Endometrium (tissue), 2 donors: ENCODE measurements at regions not wholly inside any gene's neighbourhood (a gene's known extent, or its start where the extent isn't known, plus 50 kb on each side); places are given as distances from the start of the nearest gene placed in this dataset.
"Not testable (repeated sequence)": the region's sequence is repeated elsewhere in the genome, so short reads cannot be mapped to it uniquely, and the experiment has no call there.

ENCODE experiments used
- FAIRE-seq: peaks from 2 replicates; lab custom pipeline; 2012; peaks lifted over from hg19 to GRCh38; lab: Jason Lieb, UNC
- donor health status: control.
- donor health status: control.

GRCh38 chr18:10142056-10142455, 228.2 kb downstream of the VAPA start:
- FAIRE-seq, result no peak

GRCh38 chr18:10142496-10143160, 228.8 kb downstream of the VAPA start:
- FAIRE-seq, result no peak

DNA sequence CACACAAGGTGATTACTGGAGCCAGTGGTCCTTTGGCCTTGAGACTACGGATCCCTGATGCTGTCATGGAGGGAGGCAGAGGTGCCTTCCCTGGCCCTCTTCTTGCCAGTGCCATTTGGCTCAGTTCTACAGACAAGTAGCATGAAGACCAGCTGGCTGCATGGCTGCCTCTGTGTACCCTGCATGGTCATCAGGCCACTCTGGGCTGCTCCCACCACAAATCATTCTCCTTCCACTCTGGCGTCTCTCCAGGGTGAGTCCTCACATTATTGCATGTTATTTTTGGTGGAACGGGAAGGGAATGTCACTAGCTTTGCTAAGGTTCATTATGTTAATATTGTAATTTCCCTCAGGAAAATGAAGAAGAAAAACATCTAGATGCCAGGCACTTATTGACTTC, 229.8 kb downstream of the VAPA start:
- no peak for FAIRE-seq

DNA sequence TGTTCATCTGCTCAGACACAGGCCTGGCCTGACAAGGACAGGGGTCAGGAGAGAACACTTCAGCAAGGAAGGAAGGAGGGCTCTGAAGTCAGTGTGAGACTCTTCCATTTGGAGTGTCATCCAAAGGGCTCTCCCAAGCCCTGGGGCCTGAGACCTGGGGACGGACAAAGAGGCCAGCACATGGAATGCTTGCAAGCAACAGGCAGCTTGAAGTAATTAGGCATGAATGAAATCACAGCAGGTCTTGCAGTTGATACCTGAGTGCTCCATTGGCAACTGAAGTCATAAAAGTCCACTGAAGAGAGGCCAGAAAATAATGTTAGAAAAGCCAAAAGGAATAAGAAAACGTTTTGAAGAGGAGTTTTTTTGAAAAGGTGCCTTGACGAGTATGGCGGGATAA, 231.7 kb downstream of the VAPA start:
- FAIRE-seq, result no peak

DNA sequence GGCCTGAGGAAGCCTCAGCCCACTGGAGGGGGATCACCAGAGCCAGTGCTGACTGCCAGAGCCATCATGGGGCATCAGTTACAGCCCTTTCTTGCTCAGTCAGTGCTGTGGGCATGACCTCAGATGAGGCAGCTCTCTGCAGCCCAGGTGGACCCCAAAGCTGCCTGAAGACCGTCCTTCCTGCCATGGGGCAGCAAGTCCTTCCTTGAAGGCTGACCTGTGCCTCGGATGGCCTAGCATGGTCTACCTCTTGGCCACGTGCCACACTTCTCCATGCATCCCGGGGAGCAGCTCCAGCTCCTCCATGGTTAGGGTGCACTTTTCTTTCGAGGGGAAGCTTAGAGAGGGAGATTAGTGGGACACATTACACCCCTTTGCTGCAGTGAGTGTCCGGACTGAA, 233.4 kb downstream of the VAPA start:
- no peak for FAIRE-seq

DNA sequence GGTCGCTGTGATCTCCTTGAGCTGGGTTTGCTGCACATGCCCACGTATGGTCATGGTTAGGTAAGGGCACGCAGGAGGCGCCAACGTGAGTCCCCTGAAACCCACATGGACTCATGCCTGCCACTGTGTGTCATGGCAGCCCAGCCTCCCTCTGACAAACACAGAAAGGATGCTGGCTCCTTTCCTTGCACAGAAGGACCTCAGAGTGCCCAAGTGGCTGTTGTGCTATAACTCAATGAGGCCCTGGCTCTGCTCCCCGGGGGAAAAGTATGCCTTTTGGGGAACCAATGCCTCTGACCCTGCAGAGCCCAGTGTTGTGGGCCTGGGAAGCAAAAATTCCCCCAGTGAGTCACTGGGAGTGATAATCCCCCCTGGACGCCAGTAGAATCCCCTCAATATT, 233.9 kb downstream of the VAPA start:
- FAIRE-seq, result no peak

DNA sequence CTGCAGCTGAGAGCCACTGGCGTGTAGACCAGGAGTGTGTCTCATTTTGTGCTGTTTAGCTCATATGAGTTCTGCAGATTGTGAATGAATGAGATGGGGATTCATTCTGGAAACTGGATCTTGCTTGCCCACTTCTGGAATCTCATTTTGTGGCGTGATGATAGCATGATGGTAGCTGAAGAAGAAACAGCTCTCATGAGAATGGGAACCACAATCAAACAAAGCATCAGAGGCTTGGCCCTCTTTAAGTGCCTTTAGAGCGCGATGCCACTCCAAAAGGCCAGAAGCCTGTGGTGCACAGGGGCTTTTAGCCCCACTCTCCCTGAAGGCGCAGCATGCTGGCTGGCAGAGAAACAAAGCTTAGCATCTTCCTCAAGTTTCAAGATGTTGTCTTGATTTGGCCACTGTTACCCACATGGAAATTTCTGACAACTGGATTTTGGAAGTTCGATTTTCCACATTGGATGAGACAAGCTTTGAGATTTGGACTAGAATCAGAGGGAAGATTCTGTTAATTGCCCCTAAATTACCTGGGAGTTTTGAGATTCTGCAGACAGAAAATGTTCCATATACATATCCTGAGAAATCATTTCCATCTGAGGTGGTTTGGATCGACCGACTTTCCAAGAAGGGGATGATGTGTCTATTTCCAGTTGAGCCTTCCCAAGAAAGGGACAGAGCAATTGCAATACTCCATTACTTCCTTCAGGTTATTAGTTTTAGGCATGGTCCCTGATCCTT, 234.5 kb downstream of the VAPA start:
- FAIRE-seq, result no peak

DNA sequence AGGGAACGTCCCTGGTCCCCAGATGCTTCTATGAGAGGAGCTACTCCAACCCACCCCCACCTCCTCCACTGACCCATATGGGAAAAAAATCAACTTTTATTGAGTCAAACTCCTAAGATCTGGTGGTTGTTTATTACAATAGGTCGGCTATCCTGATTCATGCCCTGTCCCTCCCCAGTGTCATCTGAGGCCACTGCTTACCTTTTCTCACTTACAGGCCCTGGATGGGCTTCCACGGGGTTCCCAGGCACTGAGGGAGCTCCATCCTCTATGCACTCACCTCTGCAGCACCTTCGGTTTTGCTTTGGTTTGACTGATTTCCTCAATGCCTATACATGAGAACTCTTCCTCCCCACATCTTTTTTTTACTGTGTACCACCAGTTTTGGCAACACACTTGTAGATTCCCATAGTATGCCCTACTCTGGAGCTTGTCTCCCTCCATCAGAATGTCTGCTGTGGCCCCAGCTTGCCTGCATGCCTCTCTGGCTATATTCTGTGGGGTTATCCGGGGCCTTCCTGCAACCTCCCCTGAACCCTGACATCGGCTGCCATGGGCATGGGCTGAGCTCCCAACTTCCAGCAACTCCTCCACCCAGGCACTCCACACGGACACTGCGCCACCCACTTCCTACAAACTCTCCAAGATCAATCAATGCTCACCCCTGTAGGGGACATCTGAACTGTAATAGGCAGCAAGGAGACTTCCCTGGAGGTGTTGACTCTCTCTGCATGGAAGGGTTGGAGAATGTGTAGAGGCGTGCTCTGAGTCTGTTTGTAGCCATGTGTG, 236.1 kb downstream of the VAPA start:
- no peak for FAIRE-seq

GRCh38 chr18:10150576-10150975, 236.8 kb downstream of the VAPA start:
- not testable (repeated sequence) for FAIRE-seq

- FAIRE-seq, result no peak
Measured at GRCh38 chr18:10152475-10152874, 238.7 kb downstream of the VAPA start.

DNA sequence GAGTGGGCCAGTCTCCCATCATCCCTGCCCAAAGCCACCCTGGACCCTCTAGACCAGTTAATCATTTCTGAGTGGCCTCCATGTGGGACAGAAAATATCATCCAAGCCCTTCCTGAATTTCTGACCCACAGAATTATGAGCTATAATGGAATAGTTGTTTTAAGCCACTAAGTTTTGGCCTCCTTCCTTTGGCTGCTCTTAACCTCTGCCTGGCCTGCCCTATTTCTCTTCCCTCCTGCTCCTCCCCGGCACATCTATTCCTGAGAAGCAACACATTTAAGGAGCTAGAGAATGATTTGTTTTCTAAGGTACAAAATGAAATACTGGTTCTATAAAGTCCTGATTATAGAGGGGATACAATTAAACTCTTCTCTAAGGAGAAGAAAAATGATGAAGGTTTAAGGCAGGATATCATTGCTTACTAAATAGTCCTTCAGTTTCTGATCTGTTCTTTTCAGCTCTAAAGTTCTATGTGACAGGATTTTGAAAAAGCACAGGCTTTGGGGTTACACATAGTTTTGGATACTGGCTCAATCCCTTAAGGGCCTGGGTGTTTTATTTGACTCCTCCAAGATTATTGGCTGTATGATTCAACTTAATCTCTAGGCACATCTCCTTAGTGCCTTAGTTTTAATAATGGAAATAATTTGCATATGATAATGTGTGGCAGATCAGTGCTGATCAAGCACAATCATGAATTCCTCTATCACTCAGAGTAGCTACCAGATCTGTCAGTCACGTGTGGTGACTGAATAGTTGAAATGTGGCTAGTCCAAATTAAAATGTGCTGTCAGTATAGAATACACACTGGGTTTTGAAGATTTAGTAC, 240.3 kb downstream of the VAPA start:
- no peak for FAIRE-seq

DNA sequence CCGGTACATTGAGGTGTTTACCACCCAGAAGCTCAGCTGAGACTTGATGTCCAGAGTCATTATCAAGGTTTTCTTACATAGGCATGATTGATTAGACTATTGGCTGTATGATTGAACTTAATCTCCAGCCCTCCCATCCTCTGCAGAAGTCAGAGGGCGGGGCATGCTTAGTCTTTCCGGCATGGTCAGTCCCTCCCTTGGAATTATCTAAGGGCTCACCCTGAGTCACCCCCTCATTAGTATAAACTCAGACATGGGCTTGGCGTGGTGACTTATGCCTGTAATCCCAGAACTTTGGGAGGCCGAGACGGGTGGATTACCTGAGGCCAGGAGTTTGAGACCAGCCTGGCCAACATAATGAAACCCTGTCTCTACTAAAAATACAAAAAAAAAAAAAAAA, 243.9 kb downstream of the VAPA start:
- FAIRE-seq, result no peak

- no peak for FAIRE-seq
Measured at GRCh38 chr18:10160251-10160650, 246.4 kb downstream of the VAPA start.

DNA sequence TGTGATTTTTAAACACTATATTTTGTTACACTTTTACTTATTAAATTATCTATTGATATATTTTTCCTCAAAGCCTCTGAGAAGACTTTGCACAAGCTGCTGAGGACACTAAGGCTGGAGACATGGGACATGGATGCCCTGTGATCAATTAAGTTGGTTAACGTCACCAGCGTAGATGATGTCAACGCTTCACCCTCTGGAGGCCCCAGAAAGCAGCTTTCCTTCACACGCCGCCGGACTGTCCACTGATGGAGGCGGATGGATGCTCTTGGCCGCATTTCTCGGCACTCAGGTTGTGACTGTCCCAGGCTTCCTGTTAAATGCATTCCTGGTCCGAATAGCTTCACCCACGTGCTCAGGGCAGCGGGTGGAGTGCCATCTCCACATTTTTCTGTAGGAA, 247.5 kb downstream of the VAPA start:
- FAIRE-seq, result no peak

GRCh38 chr18:10162340-10162739, 248.5 kb downstream of the VAPA start:
- no peak for FAIRE-seq

- FAIRE-seq, result no peak
Measured at GRCh38 chr18:10164271-10165071, 250.7 kb downstream of the VAPA start.

- FAIRE-seq, result no peak
Measured at GRCh38 chr18:10166164-10166807, 252.5 kb downstream of the VAPA start.

DNA sequence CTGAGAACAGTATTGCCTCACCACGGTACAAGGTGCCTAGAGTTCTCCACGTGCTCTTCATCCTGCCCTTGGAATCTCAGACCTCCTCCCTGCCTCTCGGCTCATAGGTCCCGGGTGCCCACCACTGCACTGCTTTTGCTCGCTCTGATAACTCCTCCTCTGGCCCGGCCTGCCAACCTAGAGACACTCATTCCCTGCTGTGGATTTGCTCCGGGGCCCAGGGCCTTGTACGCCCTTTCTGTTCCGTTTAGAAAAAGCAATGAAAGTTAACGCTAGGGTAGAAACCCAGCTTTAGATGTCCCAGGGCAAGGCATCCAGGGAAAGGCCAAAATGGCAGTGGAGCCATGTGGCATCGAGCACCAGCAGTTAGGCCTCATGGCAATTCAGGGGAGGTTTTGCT, 253.9 kb downstream of the VAPA start:
- FAIRE-seq, result no peak

DNA sequence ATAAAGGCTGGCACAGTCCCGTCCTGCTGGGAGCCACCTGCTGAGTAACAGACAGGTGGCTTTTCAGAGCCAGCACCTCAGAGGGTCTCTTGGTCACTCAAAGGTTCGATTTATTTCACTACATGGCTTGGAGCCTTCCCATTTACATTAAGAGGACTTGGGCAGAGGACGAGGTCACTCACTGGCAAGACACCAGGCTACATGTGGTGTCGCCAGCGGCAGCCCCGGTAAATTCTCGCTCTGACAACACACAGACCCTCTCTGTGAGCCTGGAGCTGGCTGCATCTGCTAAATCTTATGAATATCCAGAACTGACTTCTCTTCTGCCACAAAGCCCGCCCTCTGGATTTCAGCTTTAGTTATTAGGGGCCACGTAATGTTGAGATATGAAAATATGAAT, 254.7 kb downstream of the VAPA start:
- no peak for FAIRE-seq

DNA sequence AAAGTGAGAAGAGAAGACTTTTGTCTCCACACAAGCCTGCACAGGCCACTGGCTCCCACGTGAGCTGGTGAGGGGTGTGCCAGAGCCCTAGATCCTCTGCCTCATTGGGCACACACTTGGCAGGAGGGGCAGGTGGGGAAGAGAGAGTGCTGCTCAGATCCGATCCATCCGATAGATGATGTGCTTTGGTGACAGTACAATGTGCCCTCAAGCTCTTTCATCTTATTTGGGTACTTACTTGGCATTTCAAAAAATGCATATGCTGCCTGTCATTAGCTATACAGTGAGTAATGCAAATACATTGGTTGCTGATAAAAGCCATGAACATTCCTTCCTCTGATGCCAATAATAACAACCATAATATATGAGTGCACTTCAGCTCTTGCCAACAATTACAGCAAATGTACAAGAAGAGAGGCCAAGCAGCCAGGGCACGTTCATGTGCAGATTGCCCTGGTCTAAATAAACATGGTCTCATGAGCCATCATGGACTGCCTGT, 255.3 kb downstream of the VAPA start:
- no peak for FAIRE-seq

DNA sequence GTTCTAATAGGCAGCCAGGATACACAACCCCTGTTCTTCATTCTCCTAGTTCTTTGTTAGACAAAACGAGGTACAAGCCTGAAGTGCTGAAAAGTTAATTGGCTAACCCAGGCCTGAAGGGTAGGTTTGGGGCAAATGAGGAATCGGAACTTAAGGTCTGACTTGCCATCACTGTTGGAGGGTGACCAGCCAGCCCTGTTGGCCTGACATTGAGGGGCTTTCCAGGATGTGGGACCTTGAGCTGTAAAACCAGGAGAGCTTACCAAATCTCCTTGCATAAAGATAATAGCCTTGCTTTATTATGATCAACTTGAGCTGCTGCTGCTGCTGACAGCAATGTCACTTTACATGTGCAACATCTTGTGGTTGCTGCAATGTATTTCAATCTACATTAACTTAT, 256.0 kb downstream of the VAPA start:
- FAIRE-seq, result no peak
